ENCODE measurements at regions not wholly inside any gene's neighbourhood (a gene's known extent, or its start where the extent isn't known, plus 50 kb on each side); places are given as distances from the start of the nearest gene placed in this dataset.

- H3K36me3 ChIP-seq (ENCODE audit: insufficient read depth, low read length) = no peaks in the 10 kb centered on the region
- H3K27me3 ChIP-seq (ENCODE audit: insufficient read depth, low read length) = no peaks in the 10 kb centered on the region
- no peaks in the 10 kb centered on the region for H3K79me2 ChIP-seq (ENCODE audit: control insufficient read depth, insufficient read depth, low read length, unreplicated experiment)
- no peak overlapping the region for H2AFZ ChIP-seq (ENCODE audit: low read length, unreplicated experiment)
- H3K4me3 ChIP-seq (ENCODE audit: low read depth, low read length) = no peak overlapping the region
- no peak overlapping the region for H3K27ac ChIP-seq (ENCODE audit: low read depth, low read length)
- H3K4me1 ChIP-seq (ENCODE audit: control insufficient read depth, insufficient read depth, low read length, unreplicated experiment) = no peaks in the 10 kb centered on the region
These were observed 614.3 kb upstream of the ARRDC4 start for GRCh38 chr15:97346221-97346620.

DNA sequence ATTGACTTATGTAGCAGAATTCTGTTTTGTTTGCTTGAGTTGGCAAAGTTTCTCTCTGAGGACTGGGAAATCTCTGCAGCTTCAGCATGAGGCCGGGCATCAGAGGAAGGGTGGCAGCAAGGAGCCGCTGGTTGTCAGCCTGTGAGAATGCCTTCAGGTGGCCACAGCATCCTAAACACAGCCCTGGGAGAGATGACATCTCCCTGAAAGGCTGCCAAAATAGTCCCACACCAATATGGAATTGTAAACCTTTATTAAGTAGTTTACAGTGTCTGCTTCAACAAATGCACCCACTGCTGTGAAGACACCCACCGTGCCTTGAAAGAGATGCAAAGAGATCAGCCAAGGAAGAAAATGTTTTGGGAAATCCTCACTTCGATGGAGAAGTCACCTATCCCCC is 609.7 kb upstream of the ARRDC4 start:
- H3K27ac ChIP-seq (ENCODE audit: low read depth, low read length) = no peak overlapping the region
- H2AFZ ChIP-seq (ENCODE audit: low read length, unreplicated experiment) = no peak overlapping the region
- H3K4me3 ChIP-seq (ENCODE audit: low read depth, low read length) = no peak overlapping the region
- H3K27me3 ChIP-seq (ENCODE audit: insufficient read depth, low read length) = no peaks in the 10 kb centered on the region
- H3K36me3 ChIP-seq (ENCODE audit: insufficient read depth, low read length) = no peaks in the 10 kb centered on the region
- no peaks in the 10 kb centered on the region for H3K4me1 ChIP-seq (ENCODE audit: control insufficient read depth, insufficient read depth, low read length, unreplicated experiment)
- no peaks in the 10 kb centered on the region for H3K79me2 ChIP-seq (ENCODE audit: control insufficient read depth, insufficient read depth, low read length, unreplicated experiment)

GRCh38 chr15:97383516-97383915 is 577.0 kb upstream of the ARRDC4 start:
- H2AFZ ChIP-seq (ENCODE audit: low read length, unreplicated experiment) = no peak overlapping the region
- H3K4me3 ChIP-seq (ENCODE audit: low read depth, low read length) = no peak overlapping the region
- H3K79me2 ChIP-seq (ENCODE audit: control insufficient read depth, insufficient read depth, low read length, unreplicated experiment) = no peaks in the 10 kb centered on the region
- H3K4me1 ChIP-seq (ENCODE audit: control insufficient read depth, insufficient read depth, low read length, unreplicated experiment) = no peaks in the 10 kb centered on the region
- H3K27me3 ChIP-seq (ENCODE audit: insufficient read depth, low read length) = no peaks in the 10 kb centered on the region
- no peaks in the 10 kb centered on the region for H3K36me3 ChIP-seq (ENCODE audit: insufficient read depth, low read length)
- H3K27ac ChIP-seq (ENCODE audit: low read depth, low read length) = no peak overlapping the region

- no peaks in the 10 kb centered on the region for H3K27me3 ChIP-seq (ENCODE audit: insufficient read depth, low read length)
- no peaks in the 10 kb centered on the region for H3K79me2 ChIP-seq (ENCODE audit: control insufficient read depth, insufficient read depth, low read length, unreplicated experiment)
- H3K36me3 ChIP-seq (ENCODE audit: insufficient read depth, low read length) = no peaks in the 10 kb centered on the region
- H2AFZ ChIP-seq (ENCODE audit: low read length, unreplicated experiment) = no peak overlapping the region
- H3K4me1 ChIP-seq (ENCODE audit: control insufficient read depth, insufficient read depth, low read length, unreplicated experiment) = no peaks in the 10 kb centered on the region
- H3K27ac ChIP-seq (ENCODE audit: low read depth, low read length) = no peak overlapping the region
- no peak overlapping the region for H3K4me3 ChIP-seq (ENCODE audit: low read depth, low read length)
These were observed 573.6 kb upstream of the ARRDC4 start for GRCh38 chr15:97386940-97387339.

GRCh38 chr15:97401195-97401594 is 559.3 kb upstream of the ARRDC4 start:
- Histone ChIP-seq H3K27ac (ENCODE audit: low read depth, low read length) (no peak overlapping the region), H3K79me2 (ENCODE audit: control insufficient read depth, insufficient read depth, low read length, unreplicated experiment) (no peaks in the 10 kb centered on the region), H3K36me3 (ENCODE audit: insufficient read depth, low read length) (no peaks in the 10 kb centered on the region), H2AFZ (ENCODE audit: low read length, unreplicated experiment) (no peak overlapping the region), H3K4me1 (ENCODE audit: control insufficient read depth, insufficient read depth, low read length, unreplicated experiment) (no peaks in the 10 kb centered on the region), H3K27me3 (ENCODE audit: insufficient read depth, low read length) (no peaks in the 10 kb centered on the region), H3K4me3 (ENCODE audit: low read depth, low read length) (no peak overlapping the region)

GRCh38 chr15:97401970-97402369 is 558.5 kb upstream of the ARRDC4 start:
- no peaks in the 10 kb centered on the region for H3K27me3 ChIP-seq (ENCODE audit: insufficient read depth, low read length)
- no peaks in the 10 kb centered on the region for H3K79me2 ChIP-seq (ENCODE audit: control insufficient read depth, insufficient read depth, low read length, unreplicated experiment)

GRCh38 chr15:97406841-97407240 is 553.7 kb upstream of the ARRDC4 start:
- Histone ChIP-seq H3K27ac (ENCODE audit: low read depth, low read length) (no peak overlapping the region), H2AFZ (ENCODE audit: low read length, unreplicated experiment) (no peak overlapping the region), H3K4me3 (ENCODE audit: low read depth, low read length) (no peak overlapping the region), H3K27me3 (ENCODE audit: insufficient read depth, low read length) (no peaks in the 10 kb centered on the region), H3K79me2 (ENCODE audit: control insufficient read depth, insufficient read depth, low read length, unreplicated experiment) (no peaks in the 10 kb centered on the region), H3K4me1 (ENCODE audit: control insufficient read depth, insufficient read depth, low read length, unreplicated experiment) (no peaks in the 10 kb centered on the region), H3K36me3 (ENCODE audit: insufficient read depth, low read length) (no peaks in the 10 kb centered on the region)

More at GRCh38 chr15:97401970-97402369, 558.5 kb upstream of the ARRDC4 start:
- Histone ChIP-seq H2AFZ (ENCODE audit: low read length, unreplicated experiment) (no peak overlapping the region), H3K4me1 (ENCODE audit: control insufficient read depth, insufficient read depth, low read length, unreplicated experiment) (no peaks in the 10 kb centered on the region), H3K36me3 (ENCODE audit: insufficient read depth, low read length) (no peaks in the 10 kb centered on the region), H3K4me3 (ENCODE audit: low read depth, low read length) (no peak overlapping the region), H3K27ac (ENCODE audit: low read depth, low read length) (no peak overlapping the region)

GRCh38 chr15:97410897-97411575 is 549.5 kb upstream of the ARRDC4 start:
- Histone ChIP-seq H3K79me2 (ENCODE audit: control insufficient read depth, insufficient read depth, low read length, unreplicated experiment) (no peaks in the 10 kb centered on the region), H3K36me3 (ENCODE audit: insufficient read depth, low read length) (no peaks in the 10 kb centered on the region), H3K27me3 (ENCODE audit: insufficient read depth, low read length) (no peaks in the 10 kb centered on the region), H3K27ac (ENCODE audit: low read depth, low read length) (no peak overlapping the region), H3K4me3 (ENCODE audit: low read depth, low read length) (no peak overlapping the region), H3K4me1 (ENCODE audit: control insufficient read depth, insufficient read depth, low read length, unreplicated experiment) (no peaks in the 10 kb centered on the region), H2AFZ (ENCODE audit: low read length, unreplicated experiment) (no peak overlapping the region)

DNA sequence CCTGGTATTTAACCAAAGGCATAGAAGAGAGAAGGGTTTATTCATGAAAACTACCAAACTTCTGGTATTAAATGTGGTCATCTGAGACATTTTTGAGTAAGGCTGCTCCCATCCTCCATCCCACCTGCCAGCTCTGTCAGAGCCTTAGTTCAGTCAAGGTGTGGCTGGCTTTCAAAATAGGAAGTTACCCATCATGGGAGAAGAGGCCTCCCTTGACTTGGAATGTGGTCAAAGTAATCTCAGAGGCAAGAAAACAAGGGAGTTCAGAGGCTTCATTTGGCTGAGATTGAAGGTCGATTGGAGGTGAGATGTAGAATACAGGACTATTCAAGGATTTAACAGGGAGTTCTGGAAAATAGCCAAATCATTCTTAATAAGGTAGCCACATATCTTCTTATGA is 540.4 kb upstream of the ARRDC4 start:
- Histone ChIP-seq H3K27ac (ENCODE audit: low read depth, low read length) (no peak overlapping the region), H3K4me3 (ENCODE audit: low read depth, low read length) (no peak overlapping the region), H3K4me1 (ENCODE audit: control insufficient read depth, insufficient read depth, low read length, unreplicated experiment) (no peaks in the 10 kb centered on the region), H3K27me3 (ENCODE audit: insufficient read depth, low read length) (no peaks in the 10 kb centered on the region), H2AFZ (ENCODE audit: low read length, unreplicated experiment) (no peak overlapping the region), H3K36me3 (ENCODE audit: insufficient read depth, low read length) (no peaks in the 10 kb centered on the region), H3K79me2 (ENCODE audit: control insufficient read depth, insufficient read depth, low read length, unreplicated experiment) (no peaks in the 10 kb centered on the region)

DNA sequence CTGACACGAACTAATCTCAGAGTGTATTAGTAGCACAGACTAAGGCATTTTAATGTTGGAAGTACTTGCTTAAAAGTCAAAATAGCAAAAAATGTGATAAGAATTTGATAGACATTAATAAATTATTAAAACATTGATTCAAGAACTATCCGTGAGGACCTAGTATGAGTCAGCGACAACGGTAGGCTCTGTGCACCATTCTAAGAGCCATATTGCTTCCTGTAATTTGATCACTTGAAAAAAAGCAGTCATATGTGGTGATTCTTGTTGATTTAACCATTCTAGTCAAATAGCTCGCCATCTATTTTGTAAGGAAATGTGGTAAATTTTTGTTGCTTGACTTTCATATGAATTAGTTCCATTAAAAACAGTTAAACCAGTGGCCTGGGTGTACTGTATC is 534.9 kb upstream of the ARRDC4 start:
- no peak overlapping the region for H3K27ac ChIP-seq (ENCODE audit: low read depth, low read length)
- no peak overlapping the region for H3K4me3 ChIP-seq (ENCODE audit: low read depth, low read length)
- H2AFZ ChIP-seq (ENCODE audit: low read length, unreplicated experiment) = no peak overlapping the region
- no peaks in the 10 kb centered on the region for H3K4me1 ChIP-seq (ENCODE audit: control insufficient read depth, insufficient read depth, low read length, unreplicated experiment)
- no peaks in the 10 kb centered on the region for H3K36me3 ChIP-seq (ENCODE audit: insufficient read depth, low read length)
- H3K27me3 ChIP-seq (ENCODE audit: insufficient read depth, low read length) = no peaks in the 10 kb centered on the region
- no peaks in the 10 kb centered on the region for H3K79me2 ChIP-seq (ENCODE audit: control insufficient read depth, insufficient read depth, low read length, unreplicated experiment)

- no peaks in the 10 kb centered on the region for H3K79me2 ChIP-seq (ENCODE audit: control insufficient read depth, insufficient read depth, low read length, unreplicated experiment)
- no peak overlapping the region for H3K4me3 ChIP-seq (ENCODE audit: low read depth, low read length)
- no peaks in the 10 kb centered on the region for H3K27me3 ChIP-seq (ENCODE audit: insufficient read depth, low read length)
- no peaks in the 10 kb centered on the region for H3K4me1 ChIP-seq (ENCODE audit: control insufficient read depth, insufficient read depth, low read length, unreplicated experiment)
- H3K36me3 ChIP-seq (ENCODE audit: insufficient read depth, low read length) = no peaks in the 10 kb centered on the region
- H2AFZ ChIP-seq (ENCODE audit: low read length, unreplicated experiment) = no peak overlapping the region
- no peak overlapping the region for H3K27ac ChIP-seq (ENCODE audit: low read depth, low read length)
These were observed 517.4 kb upstream of the ARRDC4 start for GRCh38 chr15:97443101-97443500.
